ENCODE measurements at regions not wholly inside any gene's neighbourhood (a gene's known extent, or its start where the extent isn't known, plus 50 kb on each side); places are given as distances from the start of the nearest gene placed in this dataset.

- no peak for FAIRE-seq
Measured at GRCh38 chr10:90975096-90975495, 54.2 kb upstream of the ANKRD1 start.

- no peak for FAIRE-seq
Measured at GRCh38 chr10:90977162-90977854, 56.4 kb upstream of the ANKRD1 start.

- no peak for FAIRE-seq
Measured at GRCh38 chr10:90977855-90978486, 57.1 kb upstream of the ANKRD1 start.

GRCh38 chr10:90982406-90983008 is 61.6 kb upstream of the ANKRD1 start:
- FAIRE-seq, result no peak

- no peak for FAIRE-seq
Measured at GRCh38 chr10:90983914-90984549, 63.1 kb upstream of the ANKRD1 start.

GRCh38 chr10:90984898-90985297 is 64.0 kb upstream of the ANKRD1 start:
- no peak for FAIRE-seq

- no peak for FAIRE-seq
Measured at GRCh38 chr10:90985321-90985933, 64.5 kb upstream of the ANKRD1 start.

- no peak for FAIRE-seq
Measured at GRCh38 chr10:90986136-90986760, 65.4 kb upstream of the ANKRD1 start.

GRCh38 chr10:90986870-90987269 is 66.0 kb upstream of the ANKRD1 start:
- no peak for FAIRE-seq

- no peak for FAIRE-seq
Measured at GRCh38 chr10:90987383-90987782, 66.5 kb upstream of the ANKRD1 start.

- FAIRE-seq, result no peak
Measured at GRCh38 chr10:90988024-90988423, 67.1 kb upstream of the ANKRD1 start.

GRCh38 chr10:90988802-90989201 is 67.9 kb upstream of the ANKRD1 start:
- FAIRE-seq, result no peak

- no peak for FAIRE-seq
Measured at GRCh38 chr10:90989378-90989777, 68.5 kb upstream of the ANKRD1 start.

- FAIRE-seq, result peak; percentile 21
Measured at GRCh38 chr10:90992462-90992861, 71.6 kb upstream of the ANKRD1 start.

- FAIRE-seq, result no peak
Measured at GRCh38 chr10:90993340-90993739, 72.5 kb upstream of the ANKRD1 start.

GRCh38 chr10:90997670-90998069 is 76.8 kb upstream of the ANKRD1 start:
- no peak for FAIRE-seq

- FAIRE-seq, result no peak
Measured at GRCh38 chr10:90998733-90999511, 78.0 kb upstream of the ANKRD1 start.

- FAIRE-seq, result no peak
Measured at GRCh38 chr10:90999512-91000172, 78.8 kb upstream of the ANKRD1 start.

- no peak for FAIRE-seq
Measured at GRCh38 chr10:91000470-91000869, 79.6 kb upstream of the ANKRD1 start.

- no peak for FAIRE-seq
Measured at GRCh38 chr10:91000985-91001384, 80.1 kb upstream of the ANKRD1 start.

GRCh38 chr10:91002656-91003055 is 81.8 kb upstream of the ANKRD1 start:
- FAIRE-seq, result no peak

Measured in colon (tissue), 2 donors.